B cell (primary cell): ENCODE measurements at regions not wholly inside any gene's neighbourhood (a gene's known extent, or its start where the extent isn't known, plus 50 kb on each side); places are given as distances from the start of the nearest gene placed in this dataset.

Experiments
- CTCF ChIP-seq: fragments of 200-600 bp; IDR thresholded peaks from one replicate; pipeline ENCODE4 v1.8.0; 2022; ENCODE audit warnings: antibody characterized with exemption, mild to moderate bottlenecking
- EZH2 ChIP-seq: IDR thresholded peaks from 2 replicates; pipeline ENCODE4 v1.6.1; 2012; ENCODE audit warnings: borderline replicate concordance, low read depth, mild to moderate bottlenecking, moderate library complexity, low read length; ENCODE audit not compliant: insufficient read depth, poor library complexity, severe bottlenecking

GRCh38 chr18:21958707-21959450, 210.5 kb upstream of the GATA6 start:
- no peak for TF ChIP-seq CTCF
- no peak for TF ChIP-seq EZH2
